ENCODE measurements at regions not wholly inside any gene's neighbourhood (a gene's known extent, or its start where the extent isn't known, plus 50 kb on each side); places are given as distances from the start of the nearest gene placed in this dataset.
"Not testable (repeated sequence)": the region's sequence is repeated elsewhere in the genome, so short reads cannot be mapped to it uniquely, and the experiment has no call there.

GRCh38 chr15:85196697-85197096, 183.7 kb upstream of the AKAP13 start:
- DNase-seq: not testable (repeated sequence)

- not testable (repeated sequence) for DNase-seq
Observed at GRCh38 chr15:85197582-85197981, 182.8 kb upstream of the AKAP13 start.

- not testable (repeated sequence) for DNase-seq
Observed at GRCh38 chr15:85198432-85198831, 182.0 kb upstream of the AKAP13 start.

GRCh38 chr15:85200215-85200614, 180.2 kb upstream of the AKAP13 start:
- DNase-seq: not testable (repeated sequence)

- not testable (repeated sequence) for DNase-seq
Observed at GRCh38 chr15:85201118-85201793, 179.1 kb upstream of the AKAP13 start.

GRCh38 chr15:85204481-85204880, 175.9 kb upstream of the AKAP13 start:
- DNase-seq: not testable (repeated sequence)

GRCh38 chr15:85233791-85234325, 146.5 kb upstream of the AKAP13 start:
- DNase-seq: not testable (repeated sequence)

GRCh38 chr15:85234450-85235196, 145.8 kb upstream of the AKAP13 start:
- DNase-seq: not testable (repeated sequence)

- DNase-seq: not testable (repeated sequence)
Observed at GRCh38 chr15:85244056-85244455, 136.3 kb upstream of the AKAP13 start.

- not testable (repeated sequence) for DNase-seq
Observed at GRCh38 chr15:85250938-85251542, 129.4 kb upstream of the AKAP13 start.

- DNase-seq: not testable (repeated sequence)
Observed at GRCh38 chr15:85253196-85253915, 127.0 kb upstream of the AKAP13 start.

GRCh38 chr15:85254961-85255360, 125.4 kb upstream of the AKAP13 start:
- DNase-seq: not testable (repeated sequence)

- DNase-seq: not testable (repeated sequence)
Observed at GRCh38 chr15:85255502-85255901, 124.9 kb upstream of the AKAP13 start.

- DNase-seq: not testable (repeated sequence)
Observed at GRCh38 chr15:85256009-85256997, 124.1 kb upstream of the AKAP13 start.

- not testable (repeated sequence) for DNase-seq
Observed at GRCh38 chr15:85258062-85258445, 122.3 kb upstream of the AKAP13 start.

- DNase-seq: not testable (repeated sequence)
Observed at GRCh38 chr15:85258559-85259209, 121.7 kb upstream of the AKAP13 start.

- DNase-seq: not testable (repeated sequence)
Observed at GRCh38 chr15:85260526-85260925, 119.9 kb upstream of the AKAP13 start.

- DNase-seq: not testable (repeated sequence)
Observed at GRCh38 chr15:85262461-85263055, 117.8 kb upstream of the AKAP13 start.

GRCh38 chr15:85263842-85264440, 116.5 kb upstream of the AKAP13 start:
- not testable (repeated sequence) for DNase-seq

All from left kidney (tissue), 1 donor.